Stimulated activated naive CD4-positive, alpha-beta T cell treated with Interleukin-2 at 50 U/mL for 16 hours (primary cell): ENCODE measurements at regions not wholly inside any gene's neighbourhood (a gene's known extent, or its start where the extent isn't known, plus 50 kb on each side); places are given as distances from the start of the nearest gene placed in this dataset.
"Not testable (repeated sequence)": the region's sequence is repeated elsewhere in the genome, so short reads cannot be mapped to it uniquely, and the experiment has no call there.

Experiments used
- DNase-seq: peaks from one replicate; lab custom pipeline; 2025; lab: John Stamatoyannopoulos, UW

DNA sequence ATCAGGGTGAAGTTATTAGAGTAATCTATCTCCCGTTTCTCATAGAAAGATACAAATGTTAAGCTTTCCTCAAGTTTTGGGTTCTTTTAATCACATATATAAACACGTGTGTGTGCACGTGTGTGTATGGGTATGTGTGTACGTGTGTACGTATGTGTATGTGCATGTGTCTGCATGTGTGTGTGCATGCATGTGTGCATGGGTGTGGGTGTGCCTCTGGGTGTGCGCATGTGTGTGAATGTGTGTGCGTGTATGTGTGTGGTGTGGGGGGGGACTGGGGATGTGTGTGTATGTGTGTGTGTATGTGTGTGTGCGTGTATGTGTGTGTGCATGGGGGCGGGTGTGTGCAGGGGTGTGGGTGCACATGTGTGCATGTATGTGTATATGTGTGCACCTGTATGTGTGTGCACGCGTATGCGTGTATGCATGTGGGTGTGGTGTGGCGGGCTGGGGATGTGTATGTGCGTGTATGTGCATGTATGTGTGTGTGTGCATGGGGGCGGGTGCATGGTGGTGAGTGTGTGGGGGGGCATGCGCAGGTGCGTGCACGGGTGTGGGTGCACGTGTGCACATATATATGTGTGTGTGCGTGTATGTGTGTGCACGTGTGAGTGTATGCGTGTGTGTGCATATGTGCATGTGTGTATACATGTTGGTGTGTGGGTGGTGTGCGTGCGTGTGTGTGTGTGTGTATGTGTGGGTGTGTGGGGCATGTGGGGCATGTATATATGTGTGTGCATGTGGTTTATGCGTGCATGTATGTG, 304.0 kb downstream of the MBD2 start:
- DNase-seq: no peak

DNA sequence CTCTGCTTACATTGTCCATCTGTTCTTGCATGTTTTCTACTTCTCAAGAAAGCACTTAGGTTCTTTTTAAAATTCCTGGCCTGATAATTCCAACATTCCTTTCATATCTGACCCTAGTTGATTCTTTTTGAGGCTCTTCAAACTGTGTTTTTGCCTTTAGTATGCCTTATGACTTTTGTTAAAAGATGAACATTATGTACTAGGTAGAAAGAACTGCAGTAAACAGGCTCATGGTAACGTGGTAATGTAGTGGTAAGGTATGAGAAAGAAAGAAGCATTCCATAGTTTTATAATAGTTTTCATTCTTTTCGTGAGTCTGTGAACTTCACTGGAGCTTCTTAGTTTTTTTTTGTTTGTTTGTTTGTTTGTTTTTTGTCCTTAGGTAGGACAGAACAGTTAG, 306.4 kb downstream of the MBD2 start:
- no peak for DNase-seq

DNA sequence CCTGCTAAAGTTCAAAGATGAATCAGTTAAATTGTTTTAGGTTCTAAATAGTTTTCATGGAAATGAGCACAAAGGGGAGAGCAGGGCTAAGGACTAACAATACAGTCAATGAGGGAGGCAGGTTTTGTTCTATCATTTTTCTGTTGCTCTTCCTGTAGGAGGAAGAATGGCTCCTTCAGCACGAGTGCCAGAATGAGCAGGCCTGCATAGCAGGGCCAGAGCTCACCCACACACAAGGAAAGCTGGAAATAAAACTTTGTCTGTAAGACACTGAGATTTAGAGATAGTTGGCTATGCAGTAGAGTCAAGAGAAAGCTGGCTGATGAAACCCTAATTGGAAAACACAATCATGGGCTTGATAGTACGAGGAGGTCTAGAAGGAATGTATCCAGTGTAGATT, 313.3 kb downstream of the MBD2 start:
- no peak for DNase-seq

DNA sequence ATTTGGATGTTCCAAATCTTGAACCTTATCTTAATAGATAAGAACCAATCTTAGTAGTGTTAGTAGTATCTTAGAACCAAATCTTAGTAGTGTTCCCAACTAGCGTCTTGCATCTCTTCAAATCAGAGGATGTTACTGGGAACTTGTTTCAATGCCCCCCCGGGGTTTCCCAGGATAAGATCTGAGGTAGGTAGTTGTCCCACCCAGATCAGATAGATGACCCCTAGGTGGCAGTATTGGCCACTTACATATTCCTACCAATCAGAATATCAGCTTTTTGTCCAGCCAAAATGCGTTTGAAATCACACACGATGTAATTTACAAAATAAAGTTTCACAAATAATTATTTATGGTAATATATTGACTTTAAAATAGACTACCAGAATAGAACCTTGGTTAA, 314.8 kb downstream of the MBD2 start:
- peak; percentile 0 for DNase-seq

DNA sequence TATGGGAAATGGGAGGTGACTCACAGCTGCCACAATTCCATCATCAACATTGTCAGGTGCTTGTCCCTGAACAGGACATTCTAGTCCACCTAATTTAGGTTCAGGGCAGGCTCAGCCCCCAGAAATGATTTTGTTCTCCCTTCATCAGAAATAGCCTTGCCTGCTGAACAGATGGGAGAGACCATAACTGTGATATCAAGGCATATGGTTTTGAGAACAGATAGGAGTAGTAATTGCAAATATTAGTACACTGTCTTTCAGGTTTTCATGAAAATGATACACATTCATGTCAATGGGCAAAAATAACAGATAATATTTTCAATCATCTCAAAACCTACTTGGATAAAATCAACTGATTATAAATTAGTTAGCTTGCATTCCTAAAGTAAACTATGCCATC, 316.5 kb downstream of the MBD2 start:
- DNase-seq: no peak

DNA sequence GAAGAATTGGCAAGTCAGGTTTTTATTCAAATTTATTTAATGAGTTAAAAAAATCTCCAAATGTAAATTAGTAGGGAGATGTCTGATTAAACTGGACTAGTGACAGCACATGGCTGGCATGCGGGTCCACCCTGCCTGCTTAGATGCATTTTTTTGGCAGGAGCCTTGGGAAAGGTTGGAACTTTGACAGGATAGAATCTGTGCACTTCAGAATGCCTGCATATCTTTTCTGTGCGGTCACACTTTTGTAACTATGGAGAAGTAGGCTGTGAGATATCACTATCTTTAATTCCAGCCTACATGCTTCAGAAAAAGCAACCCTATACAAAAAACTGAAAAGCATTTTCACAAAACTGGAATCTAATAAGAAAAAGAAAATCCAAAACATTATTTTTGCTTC, 317.8 kb downstream of the MBD2 start:
- no peak for DNase-seq

DNA sequence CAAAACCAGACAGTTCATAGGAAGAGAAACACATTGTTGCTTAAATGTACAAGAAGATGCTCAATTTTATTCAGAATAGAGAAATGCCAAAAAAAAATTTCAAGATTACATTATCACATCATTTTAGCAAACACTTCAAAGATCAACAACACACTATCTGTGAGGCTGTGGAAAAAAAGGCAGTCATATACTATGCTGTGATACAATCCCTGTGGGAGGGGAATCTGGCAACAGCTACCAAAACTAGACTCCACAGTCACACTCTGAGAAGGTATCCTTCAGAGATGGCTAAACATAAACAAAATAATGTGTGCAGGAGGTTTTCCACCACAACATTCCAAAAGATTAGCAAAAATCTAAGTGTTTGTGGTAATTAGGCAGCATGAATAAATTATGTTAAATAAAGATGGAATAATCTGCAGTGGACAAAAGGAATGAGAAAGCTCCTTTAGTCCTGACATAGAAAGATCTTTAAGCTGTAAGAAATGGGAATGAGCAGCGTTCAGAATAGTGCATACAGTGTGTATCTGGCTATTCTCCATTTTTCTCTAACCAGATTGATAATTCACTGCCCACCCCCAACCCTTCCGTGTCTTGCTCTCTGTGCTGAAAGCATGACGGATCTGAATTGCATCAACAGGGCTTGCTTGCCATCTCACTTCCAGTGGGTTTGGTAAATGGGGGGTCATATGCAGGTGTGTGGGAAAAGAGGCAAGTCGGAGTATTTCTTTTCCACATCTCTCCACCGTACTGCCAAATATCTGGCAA, 329.6 kb downstream of the MBD2 start:
- no peak for DNase-seq

DNA sequence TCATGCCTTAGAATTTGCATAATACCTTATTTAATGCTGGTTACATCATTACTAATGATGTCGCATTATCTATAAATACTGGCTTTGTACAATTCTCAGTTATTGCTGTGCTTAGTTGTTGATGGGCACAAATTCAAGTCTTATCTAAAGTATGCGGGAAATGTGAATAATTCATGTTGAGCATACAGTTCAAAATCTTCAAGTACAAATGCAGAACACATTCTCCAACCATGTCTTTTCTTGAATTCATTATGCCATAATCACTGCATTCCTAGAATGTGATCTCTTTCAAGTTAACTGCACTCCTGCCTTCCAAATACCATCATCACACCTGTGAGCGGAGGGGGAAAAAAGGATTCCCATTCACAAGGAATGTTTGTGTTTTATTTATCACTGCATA, 337.0 kb downstream of the MBD2 start:
- no peak for DNase-seq

DNA sequence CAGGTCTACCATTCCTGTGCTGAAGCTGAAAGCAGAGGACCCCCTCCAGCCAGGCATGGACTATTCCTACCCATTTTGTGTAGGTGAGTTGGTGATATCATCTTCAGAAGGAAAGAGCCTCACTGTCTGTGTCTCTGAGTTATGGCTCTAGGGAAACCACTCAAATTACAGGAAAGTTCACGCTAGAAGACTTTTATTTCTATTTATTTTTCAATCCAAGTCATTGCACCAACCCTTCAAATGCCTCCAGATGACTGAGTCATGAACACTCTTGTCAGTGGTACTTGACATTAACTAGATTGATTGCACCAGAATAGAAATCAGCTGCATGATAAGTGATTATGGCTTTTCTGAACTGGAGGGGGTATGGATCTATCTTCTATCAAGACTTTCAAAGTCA, 338.4 kb downstream of the MBD2 start:
- no peak for DNase-seq

DNA sequence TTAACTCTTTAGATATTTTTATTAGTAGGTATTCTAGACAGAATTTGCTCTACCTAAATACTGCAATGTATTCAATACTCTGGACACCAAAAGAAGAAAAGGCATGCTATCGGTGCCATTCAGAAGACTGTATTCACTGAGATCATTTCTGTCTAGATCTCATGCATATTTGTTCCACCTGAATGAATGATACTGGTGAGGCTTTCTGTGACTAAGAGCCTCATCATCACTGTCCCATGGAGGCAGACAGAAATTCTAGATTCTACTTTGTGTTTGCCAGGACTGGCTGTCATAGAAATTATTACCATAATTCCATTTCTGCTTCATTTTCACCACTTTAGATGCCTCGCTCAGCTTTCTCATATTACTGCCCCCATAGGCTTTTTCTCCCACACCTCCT, 340.7 kb downstream of the MBD2 start:
- DNase-seq: no peak

DNA sequence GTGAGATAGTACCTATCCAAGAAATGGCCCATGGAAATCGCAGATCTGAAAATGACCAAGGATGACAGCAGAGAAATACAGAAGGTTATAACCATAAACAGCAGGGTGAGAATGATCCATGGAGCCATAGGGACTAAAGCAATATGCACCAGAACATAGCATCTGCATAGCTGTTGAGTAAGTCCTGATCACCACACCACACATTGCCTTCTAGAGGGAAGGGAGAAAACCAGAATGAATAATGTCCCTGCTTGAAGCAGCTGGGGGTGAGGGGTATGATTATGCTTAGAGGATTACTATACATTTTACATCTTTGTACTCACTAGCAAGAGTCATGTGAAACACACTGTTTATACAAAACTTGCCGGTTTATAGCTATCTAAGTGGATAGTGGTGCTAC, 350.4 kb downstream of the MBD2 start:
- no peak for DNase-seq

DNA sequence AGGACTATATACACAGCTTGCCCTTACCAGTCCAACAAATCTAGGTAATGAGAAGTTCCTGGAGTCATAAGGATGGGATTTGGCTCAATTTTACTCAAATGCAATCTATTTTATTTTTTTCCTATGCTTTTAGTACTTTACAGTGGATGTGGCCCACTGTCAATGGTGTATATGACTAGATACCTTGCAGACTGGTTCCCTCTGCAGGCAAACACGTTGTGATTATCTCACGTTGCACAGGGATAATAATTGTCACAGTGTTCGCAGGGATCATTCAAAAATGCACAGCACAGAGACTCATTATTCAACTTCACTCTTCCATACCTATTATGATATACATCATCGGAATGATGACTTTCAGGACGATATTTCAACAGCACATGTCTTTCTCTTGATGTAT, 359.7 kb downstream of the MBD2 start:
- DNase-seq: no peak

DNA sequence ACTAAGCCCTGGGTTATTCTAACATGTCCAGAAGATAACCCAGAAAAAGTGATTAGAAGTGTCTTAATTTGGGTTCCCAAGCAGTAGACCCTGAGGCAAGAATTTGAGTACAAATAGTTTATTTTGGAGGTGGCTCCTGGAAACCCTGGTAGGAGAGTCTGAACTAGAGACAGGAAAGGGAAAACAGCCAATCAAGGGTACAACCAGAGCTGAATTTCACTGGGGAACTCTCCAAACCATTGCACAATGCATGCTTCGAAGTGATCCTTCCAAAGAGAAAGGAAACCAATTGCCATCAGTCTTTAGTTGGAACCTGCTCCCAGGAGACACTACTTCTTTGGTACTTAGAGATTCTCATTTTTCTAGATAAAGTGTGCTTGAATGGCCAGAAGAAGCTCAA, 361.5 kb downstream of the MBD2 start:
- DNase-seq: no peak

DNA sequence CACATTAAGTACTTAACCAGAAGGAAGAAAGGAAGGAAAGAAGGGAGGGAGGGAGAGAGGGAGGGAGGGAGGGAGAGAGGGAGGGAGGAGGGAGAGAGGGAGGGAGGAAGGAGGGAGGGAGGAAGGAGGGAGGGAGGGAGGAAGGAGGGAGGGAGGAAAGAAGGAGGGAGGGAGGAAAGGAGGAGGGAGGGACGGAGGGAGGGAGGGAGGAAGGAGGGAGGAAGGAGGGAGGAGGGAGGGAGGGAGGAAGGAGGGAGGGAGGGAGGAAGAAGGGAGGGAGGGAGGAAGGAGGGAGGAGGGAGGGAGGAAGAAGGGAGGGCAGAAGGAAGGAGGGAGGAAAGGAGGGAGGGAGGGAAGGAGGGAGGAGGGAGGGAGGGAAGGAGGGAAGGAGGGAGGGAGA, 363.3 kb downstream of the MBD2 start:
- DNase-seq: no peak

DNA sequence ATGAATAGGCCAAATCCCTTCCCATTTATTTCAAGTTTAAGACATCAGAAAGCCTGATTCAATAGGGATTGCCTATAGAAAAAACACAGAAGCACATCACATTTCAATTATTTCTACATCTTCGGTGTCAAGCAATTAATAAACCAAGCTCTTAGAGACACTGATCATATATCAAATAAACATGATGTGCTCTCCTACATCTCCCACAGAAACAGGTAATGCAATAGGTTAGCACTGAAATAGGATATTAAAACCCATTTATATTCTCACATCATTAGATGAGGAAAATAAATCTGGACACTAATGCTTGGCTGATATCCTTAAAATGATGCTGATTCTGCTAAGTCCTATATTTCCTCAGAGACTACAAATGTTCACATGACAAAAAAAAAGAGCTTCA, 364.7 kb downstream of the MBD2 start:
- no peak for DNase-seq

DNA sequence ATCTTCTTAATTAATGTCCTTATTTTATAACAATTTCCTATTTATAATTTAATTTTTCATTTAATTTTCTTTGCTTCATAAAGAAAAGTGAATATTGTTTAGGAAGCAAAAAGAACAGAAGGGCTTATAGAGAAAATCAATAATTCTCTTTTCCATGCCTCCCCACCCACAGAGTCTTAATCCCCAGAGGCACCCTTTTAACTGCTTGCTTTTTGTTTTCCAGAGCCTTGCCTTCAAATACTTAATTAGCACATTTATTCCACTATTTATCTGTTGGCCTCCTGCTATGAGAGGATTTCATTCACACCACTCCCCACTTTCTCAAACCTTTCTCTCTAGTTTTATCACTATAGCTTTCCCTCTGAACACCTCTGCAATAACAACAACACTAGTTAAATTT, 373.6 kb downstream of the MBD2 start:
- DNase-seq: no peak

DNA sequence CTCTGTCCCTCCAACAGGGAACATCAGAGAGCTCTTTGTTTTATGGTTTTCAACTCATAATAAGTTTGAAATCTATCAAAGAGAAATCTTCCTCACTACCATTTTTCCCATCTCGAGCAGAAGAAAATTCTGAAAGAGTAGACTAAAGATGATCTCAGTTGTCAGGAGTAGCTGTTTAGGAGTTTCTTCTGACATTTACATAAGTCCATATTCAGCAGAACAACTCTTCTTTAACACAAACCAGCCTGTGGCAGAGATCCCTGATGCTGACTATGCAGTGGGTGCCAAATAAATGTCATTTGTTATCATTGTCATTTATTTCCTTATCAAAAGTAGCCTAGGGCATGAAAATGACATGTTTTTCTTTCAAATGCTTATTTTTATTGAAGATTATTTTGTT, 380.7 kb downstream of the MBD2 start:
- DNase-seq: no peak

DNA sequence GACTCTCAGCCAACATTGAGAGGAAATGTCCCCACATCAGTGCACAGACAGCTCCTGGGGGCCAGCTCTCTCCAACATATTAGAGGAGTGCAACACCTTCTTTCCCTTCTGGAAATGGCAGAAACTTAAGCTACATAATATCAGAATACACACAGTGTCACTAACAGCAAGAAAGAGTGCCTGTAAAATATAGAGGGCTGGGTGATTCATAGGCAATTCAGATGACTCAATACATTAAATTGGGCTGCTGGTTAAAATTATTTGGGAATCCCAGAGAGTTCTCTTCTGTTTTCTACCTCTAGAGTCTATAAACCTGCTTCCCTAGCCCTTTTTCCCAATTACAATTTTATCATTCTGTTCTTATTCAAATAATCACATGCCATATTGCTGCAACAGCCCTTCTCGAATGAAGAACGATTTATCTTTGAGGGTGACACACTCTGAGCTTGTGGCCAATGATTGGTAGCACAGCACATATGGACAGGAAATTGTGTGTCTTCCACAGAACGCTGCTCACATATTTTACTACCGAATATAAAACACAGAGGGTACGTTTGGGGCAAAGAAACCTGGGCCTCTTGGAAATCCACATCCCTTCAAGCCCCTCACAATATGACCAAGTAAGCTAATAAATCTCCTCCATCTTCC, 381.2 kb downstream of the MBD2 start:
- DNase-seq: no peak

DNA sequence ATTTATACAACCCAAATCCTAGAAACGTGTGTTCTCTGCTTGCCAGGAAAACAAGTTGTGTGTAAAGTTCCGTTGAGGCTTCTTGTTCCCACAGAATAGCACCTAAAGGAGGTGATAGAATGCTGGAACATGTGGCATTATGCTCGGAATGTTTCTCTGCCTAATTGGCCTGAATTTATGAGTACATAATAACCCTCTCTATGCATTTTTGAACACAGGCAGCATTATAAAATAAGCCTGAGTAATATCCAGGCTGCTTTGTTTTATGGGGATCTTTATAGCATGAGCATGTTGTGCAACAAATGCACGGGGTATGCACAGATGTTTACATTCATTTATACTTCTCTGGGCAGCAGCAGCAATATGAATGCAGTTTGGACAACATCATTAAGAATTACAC, 385.7 kb downstream of the MBD2 start:
- DNase-seq: no peak

DNA sequence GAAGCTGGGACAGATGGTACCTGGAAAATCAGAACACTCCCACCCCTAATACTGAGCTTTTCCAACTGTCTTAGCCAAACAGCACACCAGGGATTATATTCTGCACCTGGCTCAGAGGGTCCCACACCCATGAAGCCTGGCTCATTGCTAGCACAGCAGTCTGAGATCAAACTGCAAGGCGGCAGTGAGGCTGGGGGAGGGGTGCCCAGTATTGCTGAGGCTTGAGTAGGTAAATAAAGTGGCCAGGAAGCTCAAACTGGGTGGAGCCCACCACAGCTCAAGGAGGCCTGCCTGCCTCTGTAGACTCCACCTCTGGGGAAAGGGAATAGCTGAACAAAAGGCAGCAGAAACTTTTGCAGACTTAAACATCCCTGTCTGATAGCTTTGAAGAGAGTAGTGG, 403.3 kb downstream of the MBD2 start:
- not testable (repeated sequence) for DNase-seq

DNA sequence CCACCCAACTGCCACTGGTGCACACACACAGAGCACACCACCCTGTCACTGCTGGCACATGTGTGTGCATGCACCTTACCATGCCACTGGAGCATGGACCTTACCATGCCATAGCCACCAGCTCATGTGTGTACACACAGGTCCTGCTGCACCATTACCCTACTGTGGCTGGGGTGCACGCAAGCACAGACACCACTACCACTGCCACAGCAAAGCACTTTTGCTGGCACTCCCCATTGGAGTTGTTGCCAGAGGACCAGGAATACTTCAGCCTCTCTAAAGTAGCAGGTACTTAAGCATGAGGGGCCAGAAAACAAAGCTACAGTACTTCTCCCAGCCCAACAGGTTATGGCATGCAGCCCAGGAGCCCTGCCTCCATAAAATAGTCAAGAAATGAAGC, 404.8 kb downstream of the MBD2 start:
- DNase-seq: no peak

DNA sequence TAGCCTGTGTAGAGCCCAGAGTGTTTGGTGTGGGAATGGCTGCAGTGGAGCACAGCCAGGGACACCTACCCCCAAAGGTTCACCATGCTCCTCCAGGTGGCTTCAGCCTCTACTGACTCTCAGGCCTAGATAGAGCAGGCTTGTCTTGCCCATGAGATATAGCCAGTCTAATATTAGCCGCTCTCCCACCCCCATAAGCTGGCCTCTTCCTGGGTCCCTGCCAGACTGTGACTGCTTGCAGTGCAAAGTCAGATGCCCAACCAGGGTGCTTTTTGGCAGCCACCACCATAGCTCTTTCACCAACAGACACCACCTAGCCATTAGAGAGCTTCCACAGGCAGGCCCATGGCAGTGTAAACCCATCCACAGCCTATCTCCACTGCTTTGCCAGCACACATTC, 405.3 kb downstream of the MBD2 start:
- no peak for DNase-seq
